OCI-LY7 (cell line): ENCODE measurements at regions not wholly inside any gene's neighbourhood (a gene's known extent, or its start where the extent isn't known, plus 50 kb on each side); places are given as distances from the start of the nearest gene placed in this dataset.

Experiments
- EZH2phosphoT487 ChIP-seq: fragments of 200-600 bp; sonication (generic); IDR thresholded peaks from 2 replicates; pipeline ENCODE4 v1.6.1; 2018; ENCODE audit warnings: low read depth, borderline replicate concordance, mild to moderate bottlenecking, mixed run types, antibody characterized with exemption, low read length, moderate library complexity, mixed read lengths
- TF ChIP-seq, protein P1 (sequence below): fragments of 200-600 bp; sonication (generic); conservative IDR thresholded peaks from 2 replicates; pipeline ENCODE4 v1.5.1; 2014; ENCODE audit warnings: mild to moderate bottlenecking, antibody characterized with exemption, low read length, moderate library complexity, mixed read lengths

DNA sequence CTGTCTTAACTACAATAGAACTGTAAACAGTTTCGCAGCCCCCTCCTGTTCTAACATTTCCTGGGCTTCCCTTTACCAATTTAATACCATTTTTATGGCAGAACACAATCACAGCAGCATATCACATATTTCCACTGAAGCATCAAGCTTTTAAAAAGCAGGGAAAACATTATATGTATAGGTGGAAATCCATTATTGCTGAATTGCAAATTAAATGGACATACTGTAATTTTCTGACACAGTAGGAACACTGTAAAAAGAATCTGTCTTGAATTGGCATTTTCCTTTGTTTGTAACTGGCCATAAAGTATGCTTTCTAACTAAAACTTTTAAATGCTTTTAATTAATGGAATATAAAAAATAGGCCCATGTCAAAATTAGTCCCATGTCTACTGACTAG lies 1385.8 kb downstream of the SI start:
- TF ChIP-seq, protein P1, sequence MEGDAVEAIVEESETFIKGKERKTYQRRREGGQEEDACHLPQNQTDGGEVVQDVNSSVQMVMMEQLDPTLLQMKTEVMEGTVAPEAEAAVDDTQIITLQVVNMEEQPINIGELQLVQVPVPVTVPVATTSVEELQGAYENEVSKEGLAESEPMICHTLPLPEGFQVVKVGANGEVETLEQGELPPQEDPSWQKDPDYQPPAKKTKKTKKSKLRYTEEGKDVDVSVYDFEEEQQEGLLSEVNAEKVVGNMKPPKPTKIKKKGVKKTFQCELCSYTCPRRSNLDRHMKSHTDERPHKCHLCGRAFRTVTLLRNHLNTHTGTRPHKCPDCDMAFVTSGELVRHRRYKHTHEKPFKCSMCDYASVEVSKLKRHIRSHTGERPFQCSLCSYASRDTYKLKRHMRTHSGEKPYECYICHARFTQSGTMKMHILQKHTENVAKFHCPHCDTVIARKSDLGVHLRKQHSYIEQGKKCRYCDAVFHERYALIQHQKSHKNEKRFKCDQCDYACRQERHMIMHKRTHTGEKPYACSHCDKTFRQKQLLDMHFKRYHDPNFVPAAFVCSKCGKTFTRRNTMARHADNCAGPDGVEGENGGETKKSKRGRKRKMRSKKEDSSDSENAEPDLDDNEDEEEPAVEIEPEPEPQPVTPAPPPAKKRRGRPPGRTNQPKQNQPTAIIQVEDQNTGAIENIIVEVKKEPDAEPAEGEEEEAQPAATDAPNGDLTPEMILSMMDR: no peak
- no peak for TF ChIP-seq EZH2phosphoT487
